ENCODE measurements at regions not wholly inside any gene's neighbourhood (a gene's known extent, or its start where the extent isn't known, plus 50 kb on each side); places are given as distances from the start of the nearest gene placed in this dataset.

GRCh38 chr7:125357676-125358455 lies 428.2 kb upstream of the POT1 start:
- TF ChIP-seq, protein P1, sequence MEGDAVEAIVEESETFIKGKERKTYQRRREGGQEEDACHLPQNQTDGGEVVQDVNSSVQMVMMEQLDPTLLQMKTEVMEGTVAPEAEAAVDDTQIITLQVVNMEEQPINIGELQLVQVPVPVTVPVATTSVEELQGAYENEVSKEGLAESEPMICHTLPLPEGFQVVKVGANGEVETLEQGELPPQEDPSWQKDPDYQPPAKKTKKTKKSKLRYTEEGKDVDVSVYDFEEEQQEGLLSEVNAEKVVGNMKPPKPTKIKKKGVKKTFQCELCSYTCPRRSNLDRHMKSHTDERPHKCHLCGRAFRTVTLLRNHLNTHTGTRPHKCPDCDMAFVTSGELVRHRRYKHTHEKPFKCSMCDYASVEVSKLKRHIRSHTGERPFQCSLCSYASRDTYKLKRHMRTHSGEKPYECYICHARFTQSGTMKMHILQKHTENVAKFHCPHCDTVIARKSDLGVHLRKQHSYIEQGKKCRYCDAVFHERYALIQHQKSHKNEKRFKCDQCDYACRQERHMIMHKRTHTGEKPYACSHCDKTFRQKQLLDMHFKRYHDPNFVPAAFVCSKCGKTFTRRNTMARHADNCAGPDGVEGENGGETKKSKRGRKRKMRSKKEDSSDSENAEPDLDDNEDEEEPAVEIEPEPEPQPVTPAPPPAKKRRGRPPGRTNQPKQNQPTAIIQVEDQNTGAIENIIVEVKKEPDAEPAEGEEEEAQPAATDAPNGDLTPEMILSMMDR (IDR thresholded peaks at IDR 0.05): no peak
- DNase-seq (ENCODE audit: low spot score): no peak
- no peak for ATAC-seq (ENCODE audit: low FRiP score)

- ATAC-seq (ENCODE audit: low FRiP score): no peak
- no peak for DNase-seq (ENCODE audit: low spot score)
- TF ChIP-seq, protein P1 (IDR thresholded peaks at IDR 0.05): no peak
Measured at GRCh38 chr7:125355899-125356298, 426.3 kb upstream of the POT1 start.

DNA sequence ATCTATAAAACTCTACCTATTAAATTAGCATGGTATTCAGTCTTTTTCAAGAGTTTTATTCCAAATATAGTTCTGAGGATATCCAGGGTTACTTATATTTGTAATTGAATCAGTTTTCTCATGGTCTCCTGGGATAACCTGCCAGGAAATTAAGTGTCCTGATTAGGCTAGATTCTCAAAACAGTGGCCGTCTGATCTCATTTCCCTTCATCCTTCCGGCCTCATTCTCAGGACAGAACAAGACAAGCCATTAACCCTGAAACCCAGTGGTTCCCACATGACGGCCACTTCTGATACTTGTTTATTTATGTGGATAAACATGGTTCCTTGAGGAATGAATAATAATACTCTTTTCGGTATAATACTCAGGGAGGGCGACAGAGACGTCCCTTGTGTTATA lies 417.6 kb upstream of the POT1 start:
- TF ChIP-seq, protein P1 (IDR thresholded peaks at IDR 0.05): no peak
- ATAC-seq (ENCODE audit: low FRiP score) (no peak), DNase-seq (ENCODE audit: low spot score) (no peak)

DNA sequence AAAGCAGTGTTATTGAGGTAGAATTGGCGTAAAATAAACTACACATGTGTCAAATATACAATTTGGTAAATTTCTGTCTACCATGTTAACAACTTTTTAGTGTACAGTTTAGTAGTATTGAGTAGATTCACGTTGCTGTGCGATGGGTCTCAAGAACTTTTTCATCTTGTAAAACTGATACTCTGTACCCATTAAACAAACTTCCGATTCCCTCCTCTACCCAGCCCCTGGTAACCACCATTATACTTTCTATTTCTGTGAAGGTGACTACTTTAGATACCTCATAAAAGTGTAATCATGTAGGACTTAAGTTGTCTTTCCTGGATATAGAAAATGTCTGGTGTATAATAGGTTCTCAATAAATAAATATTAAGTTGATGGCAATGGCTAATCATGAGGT lies 408.5 kb upstream of the POT1 start:
- TF ChIP-seq, protein P1 (IDR thresholded peaks at IDR 0.05): no peak
- ATAC-seq (ENCODE audit: low FRiP score) (no peak), DNase-seq (ENCODE audit: low spot score) (no peak)

- ATAC-seq (ENCODE audit: low FRiP score) (no peak), DNase-seq (ENCODE audit: low spot score) (no peak)
- TF ChIP-seq, protein P1 (IDR thresholded peaks at IDR 0.05): no peak
Measured at GRCh38 chr7:125336326-125336725, 406.7 kb upstream of the POT1 start.

DNA sequence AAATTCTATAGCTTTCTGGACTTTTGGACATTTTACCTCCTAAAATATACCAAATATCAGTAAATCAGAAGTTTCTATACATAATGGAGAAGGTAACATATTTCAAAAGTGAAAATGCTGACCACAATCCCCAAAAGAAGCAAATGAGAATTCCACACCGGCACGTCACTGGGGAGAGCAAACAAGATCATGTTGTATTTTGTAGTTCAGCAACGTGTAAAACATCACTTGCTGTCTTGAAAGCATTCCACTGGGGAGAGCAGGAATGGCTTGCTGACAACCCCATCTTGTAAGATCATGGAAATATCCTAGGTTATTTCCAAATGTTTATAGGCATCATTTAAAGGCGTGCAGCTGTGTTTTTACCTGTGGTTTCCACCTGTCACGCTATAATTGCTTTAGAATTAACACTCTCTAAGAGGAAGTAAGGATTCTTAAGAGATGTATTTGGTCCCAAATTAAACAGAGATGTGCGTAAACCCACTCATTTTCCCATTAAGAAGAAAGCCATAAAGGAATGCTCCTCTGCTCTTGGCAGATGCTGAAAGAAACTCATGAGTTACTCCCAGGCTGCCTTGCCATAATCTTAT lies 397.1 kb upstream of the POT1 start:
- TF ChIP-seq, protein P1 (IDR thresholded peaks at IDR 0.05): no peak
- ATAC-seq (ENCODE audit: low FRiP score) (no peak), DNase-seq (ENCODE audit: low spot score) (no peak)

DNA sequence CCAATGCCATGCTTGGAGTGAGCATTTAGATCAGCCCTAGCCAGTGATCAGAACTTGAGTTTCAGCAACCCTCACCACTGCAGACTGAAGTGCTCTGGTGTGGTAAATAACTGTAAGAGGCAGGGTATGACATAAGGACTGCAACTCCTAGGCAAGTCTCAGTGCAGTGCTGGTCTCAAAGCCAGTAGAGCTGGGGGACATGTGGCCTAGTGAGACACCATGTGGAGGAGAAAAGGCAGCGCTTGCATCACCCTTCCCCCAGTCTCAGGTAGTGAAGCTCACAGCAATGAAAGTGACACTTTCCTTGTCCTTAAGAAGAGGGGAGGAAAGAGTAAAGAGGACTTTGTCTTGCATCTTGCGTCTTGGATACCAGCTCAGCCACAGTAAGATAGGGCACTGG lies 386.8 kb upstream of the POT1 start:
- DNase-seq (ENCODE audit: low spot score) (no peak), ATAC-seq (ENCODE audit: low FRiP score) (no peak)
- TF ChIP-seq, protein P1 (IDR thresholded peaks at IDR 0.05): no peak

All from omental fat pad (tissue), 3 donors.